Osteocyte (in vitro differentiated cells): ENCODE measurements at regions not wholly inside any gene's neighbourhood (a gene's known extent, or its start where the extent isn't known, plus 50 kb on each side); places are given as distances from the start of the nearest gene placed in this dataset.

Experiments
- DNase-seq: peaks from one replicate; pipeline ENCODE4 v3.0.0; 2021; ENCODE audit warnings: mixed read lengths; ENCODE audit not compliant: unreplicated experiment; ENCODE audit errors: extremely low spot score
- H3K27ac Mint-ChIP-seq: one replicate; pipeline ENCODE4 v1.8.0; 2021; ENCODE audit warnings: mild to moderate bottlenecking, mixed read lengths; ENCODE audit not compliant: unreplicated experiment
- H3K27me3 Mint-ChIP-seq: one replicate; pipeline ENCODE4 v1.8.0; 2021; ENCODE audit warnings: mixed read lengths; ENCODE audit not compliant: unreplicated experiment
- H3K36me3 Mint-ChIP-seq: one replicate; pipeline ENCODE4 v1.8.0; 2021; ENCODE audit warnings: mixed read lengths; ENCODE audit not compliant: unreplicated experiment
- H3K4me1 Mint-ChIP-seq: one replicate; pipeline ENCODE4 v1.8.0; 2021; ENCODE audit warnings: mixed read lengths; ENCODE audit not compliant: unreplicated experiment
- H3K4me3 Mint-ChIP-seq: one replicate; pipeline ENCODE4 v1.8.0; 2021; ENCODE audit warnings: mild to moderate bottlenecking, moderate library complexity, mixed read lengths; ENCODE audit not compliant: unreplicated experiment
- H3K9me3 Mint-ChIP-seq: one replicate; pipeline ENCODE4 v1.8.0; 2021; ENCODE audit warnings: mixed read lengths; ENCODE audit not compliant: unreplicated experiment
- TF ChIP-seq, protein P1 (sequence below): fragments of 200-600 bp; sonication (generic); IDR thresholded peaks from 2 replicates; pipeline ENCODE4 v1.5.0; 2021; ENCODE audit warnings: antibody characterized with exemption, mild to moderate bottlenecking, moderate library complexity

DNA sequence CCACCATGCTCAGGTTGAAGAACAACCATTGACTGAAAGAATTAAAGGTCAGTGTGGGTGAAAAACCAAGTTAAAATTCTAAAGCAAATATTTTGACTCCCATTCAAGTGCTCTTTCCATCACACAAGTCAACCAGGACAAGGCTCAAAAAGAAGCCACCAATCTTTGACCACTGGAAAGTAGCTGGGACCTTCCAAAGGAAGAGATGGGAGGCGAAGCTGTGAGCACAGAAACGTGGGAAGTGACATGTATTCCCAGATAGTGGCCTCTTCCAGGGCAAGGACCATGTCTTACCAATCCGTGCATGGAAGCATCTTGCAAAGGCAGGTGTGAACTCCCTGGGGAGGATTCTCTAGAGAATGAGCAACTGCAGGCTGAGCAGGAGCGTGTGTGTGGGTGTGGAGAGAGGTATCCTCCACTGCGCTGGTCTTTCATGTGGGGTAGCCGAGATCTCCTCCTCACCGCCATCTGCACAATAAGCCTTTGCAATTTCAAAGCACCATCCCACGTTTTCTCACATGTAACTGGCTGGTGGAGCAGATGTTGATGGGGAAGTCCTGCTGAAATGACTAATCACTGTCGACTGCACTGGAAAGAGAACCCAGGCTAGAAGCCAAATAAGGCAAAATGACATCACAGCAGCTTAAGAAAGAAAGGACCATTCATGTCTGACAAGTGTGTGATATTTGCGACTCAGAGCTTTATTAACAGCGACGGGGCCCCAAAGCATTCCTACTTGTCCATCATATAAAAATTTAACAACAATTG is 189.4 kb upstream of the RREB1 start:
- H3K27ac Mint-ChIP-seq = no peak overlapping the region
- H3K9me3 Mint-ChIP-seq = no peaks in the 10 kb centered on the region
- H3K4me3 Mint-ChIP-seq = no peak overlapping the region
- no peaks in the 10 kb centered on the region for H3K36me3 Mint-ChIP-seq
- TF ChIP-seq, protein P1, sequence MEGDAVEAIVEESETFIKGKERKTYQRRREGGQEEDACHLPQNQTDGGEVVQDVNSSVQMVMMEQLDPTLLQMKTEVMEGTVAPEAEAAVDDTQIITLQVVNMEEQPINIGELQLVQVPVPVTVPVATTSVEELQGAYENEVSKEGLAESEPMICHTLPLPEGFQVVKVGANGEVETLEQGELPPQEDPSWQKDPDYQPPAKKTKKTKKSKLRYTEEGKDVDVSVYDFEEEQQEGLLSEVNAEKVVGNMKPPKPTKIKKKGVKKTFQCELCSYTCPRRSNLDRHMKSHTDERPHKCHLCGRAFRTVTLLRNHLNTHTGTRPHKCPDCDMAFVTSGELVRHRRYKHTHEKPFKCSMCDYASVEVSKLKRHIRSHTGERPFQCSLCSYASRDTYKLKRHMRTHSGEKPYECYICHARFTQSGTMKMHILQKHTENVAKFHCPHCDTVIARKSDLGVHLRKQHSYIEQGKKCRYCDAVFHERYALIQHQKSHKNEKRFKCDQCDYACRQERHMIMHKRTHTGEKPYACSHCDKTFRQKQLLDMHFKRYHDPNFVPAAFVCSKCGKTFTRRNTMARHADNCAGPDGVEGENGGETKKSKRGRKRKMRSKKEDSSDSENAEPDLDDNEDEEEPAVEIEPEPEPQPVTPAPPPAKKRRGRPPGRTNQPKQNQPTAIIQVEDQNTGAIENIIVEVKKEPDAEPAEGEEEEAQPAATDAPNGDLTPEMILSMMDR = no peak
- peaks cover 3% of the 10 kb centered on the region for H3K27me3 Mint-ChIP-seq
- no peak for DNase-seq
- no peaks in the 10 kb centered on the region for H3K4me1 Mint-ChIP-seq

DNA sequence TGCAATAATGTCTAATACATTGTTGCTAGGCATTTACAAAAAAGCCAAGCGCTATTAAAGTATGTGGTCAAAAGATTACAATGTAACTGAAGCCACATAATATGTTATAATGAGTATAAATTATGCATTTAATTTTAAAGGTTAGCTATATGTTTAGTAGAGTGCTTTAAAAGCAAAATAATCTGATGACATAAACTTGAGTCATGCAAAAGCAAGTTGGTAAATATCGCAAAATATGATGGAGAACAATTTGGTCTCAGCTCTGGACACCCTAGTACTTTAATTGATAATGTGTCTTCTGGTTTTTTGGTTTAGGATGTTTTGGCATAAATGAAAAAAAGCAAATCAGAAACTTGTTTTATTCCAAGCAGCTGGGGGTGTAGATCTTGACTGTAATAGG is 188.6 kb upstream of the RREB1 start:
- no peaks in the 10 kb centered on the region for H3K36me3 Mint-ChIP-seq
- no peaks in the 10 kb centered on the region for H3K4me1 Mint-ChIP-seq
- TF ChIP-seq, protein P1 = no peak
- H3K27me3 Mint-ChIP-seq = no peaks in the 10 kb centered on the region
- no peaks in the 10 kb centered on the region for H3K9me3 Mint-ChIP-seq
- DNase-seq = no peak
- no peak overlapping the region for H3K4me3 Mint-ChIP-seq
- H3K27ac Mint-ChIP-seq = no peak overlapping the region

DNA sequence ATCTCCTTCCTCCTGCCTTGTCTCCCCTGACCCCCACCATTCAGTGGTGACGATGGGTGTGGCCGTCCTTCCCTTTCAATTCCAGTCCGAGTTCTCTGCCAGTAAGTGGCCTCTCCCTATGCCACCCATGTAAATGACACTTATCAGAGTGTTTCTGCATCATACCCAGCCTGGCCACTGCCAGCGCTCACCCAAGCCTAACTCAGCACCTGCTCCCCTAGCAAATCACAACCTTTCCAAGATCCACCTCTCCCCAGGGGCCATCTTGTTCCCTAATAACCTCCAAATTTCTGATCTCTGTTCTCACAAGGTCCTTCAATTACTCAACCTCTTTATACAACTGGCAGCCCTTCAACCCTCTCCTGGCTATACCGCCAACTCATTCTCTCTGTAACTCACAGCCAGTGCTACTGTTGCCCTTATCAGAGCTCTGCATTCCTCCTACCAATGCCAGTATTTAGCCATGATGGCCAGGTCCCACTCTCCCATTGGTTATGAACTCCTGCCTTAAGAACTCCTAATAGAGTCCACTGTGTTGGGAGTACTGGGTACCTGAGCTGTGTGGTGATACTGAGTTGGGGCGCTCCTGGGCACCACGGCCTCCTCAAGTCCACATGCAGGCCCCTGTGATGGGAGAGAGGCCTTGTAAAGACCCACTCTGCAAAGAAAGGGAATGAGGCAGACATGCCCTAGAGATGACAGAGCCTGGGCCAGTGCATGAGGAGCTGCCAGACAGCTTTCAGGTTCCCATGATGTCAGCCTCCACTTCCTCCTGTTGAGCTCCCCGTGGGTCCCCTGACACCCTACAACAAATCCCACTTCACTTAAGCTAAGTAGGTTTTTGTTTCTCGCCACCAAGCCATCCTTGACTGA is 187.4 kb upstream of the RREB1 start:
- H3K4me3 Mint-ChIP-seq = no peak overlapping the region
- no peak overlapping the region for H3K27ac Mint-ChIP-seq
- H3K36me3 Mint-ChIP-seq = no peaks in the 10 kb centered on the region
- no peak for DNase-seq
- H3K9me3 Mint-ChIP-seq = no peaks in the 10 kb centered on the region
- H3K4me1 Mint-ChIP-seq = no peaks in the 10 kb centered on the region
- TF ChIP-seq, protein P1 = no peak
- H3K27me3 Mint-ChIP-seq = no peaks in the 10 kb centered on the region

DNA sequence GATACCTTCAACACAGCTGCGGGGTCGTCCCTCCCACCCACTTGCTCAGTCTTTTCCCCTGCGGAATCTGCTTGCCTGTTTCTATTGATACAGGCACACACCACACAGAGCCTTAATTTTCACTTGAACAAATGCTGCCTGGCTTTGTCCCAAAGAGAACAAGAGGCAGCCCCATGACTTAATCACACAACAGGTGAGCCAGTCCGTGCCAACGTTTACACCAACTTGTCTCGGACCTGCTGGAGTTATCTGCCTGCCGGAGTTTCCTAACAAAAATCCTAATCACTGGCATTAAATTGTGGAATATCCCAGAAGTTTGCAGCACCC is 186.8 kb upstream of the RREB1 start:
- TF ChIP-seq, protein P1 = no peak

DNA sequence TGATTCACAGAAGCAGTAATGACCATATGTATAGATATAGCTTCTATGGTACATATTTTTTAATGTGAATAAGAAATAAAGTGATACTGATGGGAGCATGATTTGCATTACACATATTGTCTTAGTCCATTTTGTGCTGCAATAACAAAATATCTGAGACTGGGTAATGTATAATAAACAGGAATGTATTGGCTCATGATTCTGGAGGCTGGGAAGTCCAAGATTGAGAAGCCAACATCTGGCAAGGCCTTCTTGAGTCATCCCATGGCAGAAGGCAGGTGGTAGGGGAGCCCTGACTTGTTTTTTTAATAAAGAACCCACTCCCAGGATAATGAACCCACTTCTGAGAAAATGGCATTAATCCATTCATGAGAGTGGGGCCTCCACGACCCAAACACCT is 185.6 kb upstream of the RREB1 start:
- Mint-ChIP-seq H3K27me3 (peaks cover 3% of the 10 kb centered on the region), H3K9me3 (no peaks in the 10 kb centered on the region), H3K36me3 (no peaks in the 10 kb centered on the region), H3K4me1 (no peaks in the 10 kb centered on the region), H3K27ac (no peak overlapping the region), H3K4me3 (no peak overlapping the region)
- TF ChIP-seq, protein P1 = no peak
- DNase-seq = no peak

More for the DNA sequence above, 186.8 kb upstream of the RREB1 start:
- DNase-seq = no peak
- Mint-ChIP-seq H3K36me3 (no peaks in the 10 kb centered on the region), H3K9me3 (no peaks in the 10 kb centered on the region), H3K4me3 (no peak overlapping the region), H3K27me3 (no peaks in the 10 kb centered on the region), H3K4me1 (no peaks in the 10 kb centered on the region), H3K27ac (no peak overlapping the region)
